ENCODE measurements at regions not wholly inside any gene's neighbourhood (a gene's known extent, or its start where the extent isn't known, plus 50 kb on each side); places are given as distances from the start of the nearest gene placed in this dataset.

GRCh38 chr12:115294453-115295133 is 610.6 kb upstream of the TBX3 start:
- H3K4me3 ChIP-seq (replicated peaks in 1 of 2; ENCODE audit: low read depth in 1 of 2, low read length in 2 of 2), result no peak overlapping the region
- ChIA-PET POLR2A (no interaction called here), CTCF (no interaction called here), RAD21 (ENCODE audit: low non-redundant PET in 1 of 2, low total read pairs in 2 of 2, uncharacterized antibody in 2 of 2, unreplicated experiment in 2 of 2) (no interaction called here)
- TF ChIP-seq YY1 (IDR thresholded peaks at IDR 0.05; ENCODE audit: extremely low read depth, insufficient replicate concordance, low read depth, low read length), result no peak
- no peak for TF ChIP-seq EZH2 (IDR thresholded peaks at IDR 0.05)
- no peak for TF ChIP-seq FOSL1 (IDR thresholded peaks at IDR 0.05; ENCODE audit: low read depth)
- TF ChIP-seq ZNF274 (IDR thresholded peaks at IDR 0.05; ENCODE audit: low read depth, low read length), result no peak
- no peak for TF ChIP-seq EGR1 (IDR thresholded peaks at IDR 0.05; ENCODE audit: low read depth)
- TF ChIP-seq, protein P1, sequence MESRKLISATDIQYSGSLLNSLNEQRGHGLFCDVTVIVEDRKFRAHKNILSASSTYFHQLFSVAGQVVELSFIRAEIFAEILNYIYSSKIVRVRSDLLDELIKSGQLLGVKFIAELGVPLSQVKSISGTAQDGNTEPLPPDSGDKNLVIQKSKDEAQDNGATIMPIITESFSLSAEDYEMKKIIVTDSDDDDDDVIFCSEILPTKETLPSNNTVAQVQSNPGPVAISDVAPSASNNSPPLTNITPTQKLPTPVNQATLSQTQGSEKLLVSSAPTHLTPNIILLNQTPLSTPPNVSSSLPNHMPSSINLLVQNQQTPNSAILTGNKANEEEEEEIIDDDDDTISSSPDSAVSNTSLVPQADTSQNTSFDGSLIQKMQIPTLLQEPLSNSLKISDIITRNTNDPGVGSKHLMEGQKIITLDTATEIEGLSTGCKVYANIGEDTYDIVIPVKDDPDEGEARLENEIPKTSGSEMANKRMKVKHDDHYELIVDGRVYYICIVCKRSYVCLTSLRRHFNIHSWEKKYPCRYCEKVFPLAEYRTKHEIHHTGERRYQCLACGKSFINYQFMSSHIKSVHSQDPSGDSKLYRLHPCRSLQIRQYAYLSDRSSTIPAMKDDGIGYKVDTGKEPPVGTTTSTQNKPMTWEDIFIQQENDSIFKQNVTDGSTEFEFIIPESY (IDR thresholded peaks at IDR 0.05; ENCODE audit: extremely low read depth, insufficient replicate concordance, low read length), result no peak
- no peak for TF ChIP-seq REST (IDR thresholded peaks at IDR 0.05; ENCODE audit: low read depth)
- TF ChIP-seq, protein P2, sequence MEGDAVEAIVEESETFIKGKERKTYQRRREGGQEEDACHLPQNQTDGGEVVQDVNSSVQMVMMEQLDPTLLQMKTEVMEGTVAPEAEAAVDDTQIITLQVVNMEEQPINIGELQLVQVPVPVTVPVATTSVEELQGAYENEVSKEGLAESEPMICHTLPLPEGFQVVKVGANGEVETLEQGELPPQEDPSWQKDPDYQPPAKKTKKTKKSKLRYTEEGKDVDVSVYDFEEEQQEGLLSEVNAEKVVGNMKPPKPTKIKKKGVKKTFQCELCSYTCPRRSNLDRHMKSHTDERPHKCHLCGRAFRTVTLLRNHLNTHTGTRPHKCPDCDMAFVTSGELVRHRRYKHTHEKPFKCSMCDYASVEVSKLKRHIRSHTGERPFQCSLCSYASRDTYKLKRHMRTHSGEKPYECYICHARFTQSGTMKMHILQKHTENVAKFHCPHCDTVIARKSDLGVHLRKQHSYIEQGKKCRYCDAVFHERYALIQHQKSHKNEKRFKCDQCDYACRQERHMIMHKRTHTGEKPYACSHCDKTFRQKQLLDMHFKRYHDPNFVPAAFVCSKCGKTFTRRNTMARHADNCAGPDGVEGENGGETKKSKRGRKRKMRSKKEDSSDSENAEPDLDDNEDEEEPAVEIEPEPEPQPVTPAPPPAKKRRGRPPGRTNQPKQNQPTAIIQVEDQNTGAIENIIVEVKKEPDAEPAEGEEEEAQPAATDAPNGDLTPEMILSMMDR (IDR thresholded peaks at IDR 0.05 in 2 of 3, conservative IDR thresholded peaks at IDR 0.05 in 1 of 3; ENCODE audit: borderline replicate concordance in 1 of 3, insufficient read depth in 1 of 3, low read depth in 2 of 3, low read length in 2 of 3), result no peak
- no peak for TF ChIP-seq SIN3A (IDR thresholded peaks at IDR 0.05; ENCODE audit: low read depth)
- TF ChIP-seq RAD21 (IDR thresholded peaks at IDR 0.05; ENCODE audit: low read depth), result no peak
- no peak for TF ChIP-seq CBX3 (IDR thresholded peaks at IDR 0.05; ENCODE audit: low read depth)
- TF ChIP-seq SRF (IDR thresholded peaks at IDR 0.05; ENCODE audit: low read depth), result no peak
- TF ChIP-seq TCF7L2 (IDR thresholded peaks at IDR 0.05; ENCODE audit: borderline replicate concordance, extremely low read depth, insufficient read depth, insufficient read length), result no peak
- no peak for TF ChIP-seq MAX (IDR thresholded peaks at IDR 0.05)
- no peaks in the 10 kb centered on the region for H3K4me1 ChIP-seq (ENCODE audit: control insufficient read depth in 1 of 2, insufficient read depth in 2 of 2, low read length in 2 of 2)
- H3K9ac ChIP-seq (ENCODE audit: low read length), result no peak overlapping the region
- BruUV-seq (replicated peaks), result no TSS peak
- H2AFZ ChIP-seq (ENCODE audit: low read depth, low read length, poor library complexity, severe bottlenecking), result no peak overlapping the region
- no peaks in the 10 kb centered on the region for H3K9me3 ChIP-seq (ENCODE audit: control insufficient read depth in 1 of 2, insufficient read depth in 1 of 2, low read depth in 1 of 2, low read length in 2 of 2)
- no peak for DNase-seq (ENCODE audit: low read depth, low spot score)
- intact Hi-C loops (cut with micrococcal nuclease), result no loop called here
- H4K20me1 ChIP-seq (ENCODE audit: insufficient read depth), result no peaks in the 10 kb centered on the region
- H3K27me3 ChIP-seq (ENCODE audit: insufficient read depth, low read length), result no peaks in the 10 kb centered on the region
- no peak for ATAC-seq
- no peaks in the 10 kb centered on the region for H3K79me2 ChIP-seq (ENCODE audit: insufficient read depth, low read length)
- no peak overlapping the region for H3K4me2 ChIP-seq (ENCODE audit: low read length)
- no peaks in the 10 kb centered on the region for H3K9me2 ChIP-seq (ENCODE audit: insufficient read depth)
- no peaks in the 10 kb centered on the region for H3K36me3 ChIP-seq (ENCODE audit: control insufficient read depth in 1 of 2, insufficient read depth in 2 of 2, low read length in 2 of 2)
- H3K27ac ChIP-seq (ENCODE audit: low read depth, low read length), result no peak overlapping the region

Data from HCT116 (cell line).